ENCODE measurements at regions not wholly inside any gene's neighbourhood (a gene's known extent, or its start where the extent isn't known, plus 50 kb on each side); places are given as distances from the start of the nearest gene placed in this dataset.
"Not testable (repeated sequence)": the region's sequence is repeated elsewhere in the genome, so short reads cannot be mapped to it uniquely, and the experiment has no call there.

- TF ChIP-seq EZH2phosphoT487 (IDR thresholded peaks at IDR 0.05; ENCODE audit: low read depth, severe bottlenecking, unreplicated experiment): no peak
- no peak for TF ChIP-seq EZH2 (IDR thresholded peaks at IDR 0.05; ENCODE audit: borderline replicate concordance)
- TF ChIP-seq CTCF (IDR thresholded peaks at IDR 0.05; ENCODE audit: poor library complexity): no peak
- Histone ChIP-seq H3K9me3 (ENCODE audit: low read depth) (no peaks in the 10 kb centered on the region), H3K27me3 (no peaks in the 10 kb centered on the region), H3K27ac (no peak overlapping the region), H2AFZ (no peak overlapping the region), H3K4me2 (no peak overlapping the region), H3K4me1 (ENCODE audit: insufficient read depth) (no peaks in the 10 kb centered on the region), H3K36me3 (replicated peaks; ENCODE audit: insufficient read depth, low read depth) (no peaks in the 10 kb centered on the region), H3K4me3 (no peak overlapping the region), H3K9me2 (replicated peaks; ENCODE audit: insufficient read depth) (no peaks in the 10 kb centered on the region), H4K20me1 (ENCODE audit: insufficient read depth, poor library complexity, severe bottlenecking) (no peaks in the 10 kb centered on the region), H3K79me2 (no peaks in the 10 kb centered on the region)
- 97% methylated on average over 4 of the region's 4 CpGs for WGBS (ENCODE audit: low lambda C conversion rate, missing lambda C conversion rate)
- no peak for DNase-seq (ENCODE audit: low spot score)
Observed at GRCh38 chr9:16291921-16292320, 578.5 kb downstream of the BNC2 start.

GRCh38 chr9:16293610-16294009, 576.9 kb downstream of the BNC2 start:
- WGBS (ENCODE audit: low lambda C conversion rate, missing lambda C conversion rate): 74% methylated on average over 2 of the region's 2 CpGs
- H3K4me3 ChIP-seq: no peak overlapping the region
- no peaks in the 10 kb centered on the region for H3K36me3 ChIP-seq (replicated peaks; ENCODE audit: insufficient read depth, low read depth)
- no peak overlapping the region for H3K27ac ChIP-seq
- no peaks in the 10 kb centered on the region for H4K20me1 ChIP-seq (ENCODE audit: insufficient read depth, poor library complexity, severe bottlenecking)
- H2AFZ ChIP-seq: no peak overlapping the region
- no peaks in the 10 kb centered on the region for H3K9me2 ChIP-seq (replicated peaks; ENCODE audit: insufficient read depth)
- H3K27me3 ChIP-seq: no peaks in the 10 kb centered on the region
- no peaks in the 10 kb centered on the region for H3K4me1 ChIP-seq (ENCODE audit: insufficient read depth)
- no peaks in the 10 kb centered on the region for H3K9me3 ChIP-seq (ENCODE audit: low read depth)
- H3K4me2 ChIP-seq: no peak overlapping the region
- no peaks in the 10 kb centered on the region for H3K79me2 ChIP-seq
- TF ChIP-seq CTCF (IDR thresholded peaks at IDR 0.05; ENCODE audit: poor library complexity): no peak
- no peak for TF ChIP-seq EZH2 (IDR thresholded peaks at IDR 0.05; ENCODE audit: borderline replicate concordance)
- TF ChIP-seq EZH2phosphoT487 (IDR thresholded peaks at IDR 0.05; ENCODE audit: low read depth, severe bottlenecking, unreplicated experiment): no peak
- no peak for DNase-seq (ENCODE audit: low spot score)

- Histone ChIP-seq H3K9me3 (ENCODE audit: low read depth) (no peaks in the 10 kb centered on the region), H3K27ac (no peak overlapping the region), H3K4me2 (no peak overlapping the region), H3K27me3 (no peaks in the 10 kb centered on the region), H3K4me1 (ENCODE audit: insufficient read depth) (no peaks in the 10 kb centered on the region), H3K4me3 (no peak overlapping the region), H3K9me2 (replicated peaks; ENCODE audit: insufficient read depth) (no peaks in the 10 kb centered on the region), H3K36me3 (replicated peaks; ENCODE audit: insufficient read depth, low read depth) (no peaks in the 10 kb centered on the region), H4K20me1 (ENCODE audit: insufficient read depth, poor library complexity, severe bottlenecking) (no peaks in the 10 kb centered on the region), H2AFZ (no peak overlapping the region), H3K79me2 (no peaks in the 10 kb centered on the region)
- 90% methylated on average over 7 of the region's 7 CpGs for WGBS (ENCODE audit: low lambda C conversion rate, missing lambda C conversion rate)
- no peak for TF ChIP-seq EZH2phosphoT487 (IDR thresholded peaks at IDR 0.05; ENCODE audit: low read depth, severe bottlenecking, unreplicated experiment)
- no peak for DNase-seq (ENCODE audit: low spot score)
Observed at GRCh38 chr9:16294133-16294770, 576.2 kb downstream of the BNC2 start.

GRCh38 chr9:16294940-16295339, 575.5 kb downstream of the BNC2 start:
- not testable (repeated sequence) for H3K9me3 ChIP-seq (ENCODE audit: low read depth); H3K27ac ChIP-seq; H4K20me1 ChIP-seq (ENCODE audit: insufficient read depth, poor library complexity, severe bottlenecking); H3K4me3 ChIP-seq; H3K36me3 ChIP-seq (replicated peaks; ENCODE audit: insufficient read depth, low read depth); H3K4me2 ChIP-seq; DNase-seq (ENCODE audit: low spot score); H3K9me2 ChIP-seq (replicated peaks; ENCODE audit: insufficient read depth); H3K27me3 ChIP-seq; H3K79me2 ChIP-seq; H3K4me1 ChIP-seq (ENCODE audit: insufficient read depth); H2AFZ ChIP-seq
- 91% methylated on average over 5 of the region's 5 CpGs for WGBS (ENCODE audit: low lambda C conversion rate, missing lambda C conversion rate)

GRCh38 chr9:16299368-16299767, 571.1 kb downstream of the BNC2 start:
- H3K36me3 ChIP-seq (replicated peaks; ENCODE audit: insufficient read depth, low read depth); H3K79me2 ChIP-seq; H3K9me2 ChIP-seq (replicated peaks; ENCODE audit: insufficient read depth); DNase-seq (ENCODE audit: low spot score); H4K20me1 ChIP-seq (ENCODE audit: insufficient read depth, poor library complexity, severe bottlenecking); H3K27me3 ChIP-seq; H3K9me3 ChIP-seq (ENCODE audit: low read depth); H2AFZ ChIP-seq; H3K4me1 ChIP-seq (ENCODE audit: insufficient read depth); H3K4me2 ChIP-seq; H3K4me3 ChIP-seq; H3K27ac ChIP-seq: not testable (repeated sequence)
- 48% methylated on average over 3 of the region's 3 CpGs for WGBS (ENCODE audit: low lambda C conversion rate, missing lambda C conversion rate)
